Renal cortex interstitium (tissue), 11 donors: ENCODE measurements at regions not wholly inside any gene's neighbourhood (a gene's known extent, or its start where the extent isn't known, plus 50 kb on each side); places are given as distances from the start of the nearest gene placed in this dataset.
"Not testable (repeated sequence)": the region's sequence is repeated elsewhere in the genome, so short reads cannot be mapped to it uniquely, and the experiment has no call there.

ENCODE experiments used
- DNase-seq, 11 donors: peaks; one replicate each; pipeline ENCODE4 v3.0.0-alpha.2; 2013; ENCODE audit warnings: low read depth in 9 of 11, low spot score in 4 of 11; ENCODE audit errors: extremely low read depth in 1 of 11

GRCh38 chr10:121268863-121269432 lies 329.3 kb downstream of the FGFR2 start:
- DNase-seq = no peak

- no peak for DNase-seq
Observed at GRCh38 chr10:121270906-121271305, 327.3 kb downstream of the FGFR2 start.

DNA sequence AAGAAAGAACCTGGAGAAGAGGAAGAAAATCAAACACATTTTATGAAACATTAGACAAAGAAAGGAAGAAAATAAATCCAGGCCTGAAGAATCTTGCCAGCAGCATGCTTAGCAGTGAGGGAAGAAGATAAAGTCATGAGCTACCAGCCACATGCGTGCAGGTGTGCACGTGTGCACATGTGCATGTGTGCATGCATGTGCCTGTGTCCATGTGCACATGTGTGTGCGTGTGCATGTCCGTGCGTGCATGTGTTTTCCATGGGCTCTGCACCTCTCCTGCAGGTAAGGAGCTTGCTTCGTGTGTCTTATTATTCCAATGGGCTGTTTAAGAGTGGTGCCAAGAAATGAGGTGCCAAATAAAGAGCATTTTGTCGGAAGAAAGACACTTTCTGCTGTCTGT lies 322.2 kb downstream of the FGFR2 start:
- no peak for DNase-seq

- DNase-seq = no peak
Observed at GRCh38 chr10:121276822-121277221, 321.4 kb downstream of the FGFR2 start.

GRCh38 chr10:121278386-121278785 lies 319.9 kb downstream of the FGFR2 start:
- DNase-seq = not testable (repeated sequence)

- no peak for DNase-seq
Observed at GRCh38 chr10:121281576-121281975, 316.7 kb downstream of the FGFR2 start.

DNA sequence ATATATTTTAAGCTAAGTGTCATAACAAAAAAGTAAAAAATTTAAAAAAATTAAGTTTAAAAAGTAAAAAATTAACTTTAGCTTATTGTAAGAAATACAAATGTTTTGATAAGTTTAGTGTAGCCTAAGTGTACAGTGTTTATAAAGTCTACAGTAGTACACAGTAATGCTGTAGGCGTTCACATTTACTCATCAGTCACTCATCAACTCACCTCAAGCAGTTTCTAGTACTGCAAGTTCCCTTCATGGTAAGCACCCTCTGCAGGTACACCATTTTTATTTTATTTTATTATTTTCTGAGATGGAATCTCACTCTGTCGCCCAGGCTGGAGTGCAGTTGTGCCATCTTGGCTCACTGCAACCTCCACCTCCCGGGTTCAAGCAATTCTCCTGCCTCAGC lies 316.0 kb downstream of the FGFR2 start:
- no peak for DNase-seq

DNA sequence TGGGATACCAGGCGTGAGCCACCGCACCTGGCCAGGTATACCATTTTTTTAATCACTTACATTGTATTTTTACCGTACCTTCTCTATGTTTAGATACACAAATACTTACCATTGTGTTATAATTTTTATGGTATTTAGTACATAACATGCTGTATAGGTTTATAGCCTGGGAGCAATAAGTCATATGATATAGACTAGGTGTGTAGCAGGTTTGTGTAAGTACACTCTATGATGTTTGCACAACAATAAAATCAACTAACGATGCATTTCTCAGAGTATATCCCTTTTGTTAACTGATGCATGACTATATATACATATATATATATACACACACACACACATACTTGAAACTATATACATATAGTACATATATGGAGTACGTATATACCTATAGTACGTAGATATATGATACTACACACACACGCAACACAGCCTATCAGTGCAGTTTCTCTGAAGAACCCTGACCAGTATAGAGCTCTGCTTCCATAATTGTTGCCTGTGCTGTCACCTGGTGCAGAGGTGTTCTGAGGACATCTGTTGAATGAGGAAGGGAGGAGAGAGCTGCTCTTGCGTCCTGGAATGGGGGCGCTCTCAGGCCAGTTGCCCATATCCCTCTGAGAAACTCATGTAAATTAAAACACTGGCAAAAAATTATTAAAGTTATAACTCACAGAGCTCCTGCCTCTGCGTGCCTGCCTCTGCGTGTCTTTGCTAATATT lies 315.3 kb downstream of the FGFR2 start:
- DNase-seq = no peak

- DNase-seq = peak in 4 of 11 donors; percentile 40 to 64 (median 50)
Observed at GRCh38 chr10:121284936-121285335, 313.3 kb downstream of the FGFR2 start.

DNA sequence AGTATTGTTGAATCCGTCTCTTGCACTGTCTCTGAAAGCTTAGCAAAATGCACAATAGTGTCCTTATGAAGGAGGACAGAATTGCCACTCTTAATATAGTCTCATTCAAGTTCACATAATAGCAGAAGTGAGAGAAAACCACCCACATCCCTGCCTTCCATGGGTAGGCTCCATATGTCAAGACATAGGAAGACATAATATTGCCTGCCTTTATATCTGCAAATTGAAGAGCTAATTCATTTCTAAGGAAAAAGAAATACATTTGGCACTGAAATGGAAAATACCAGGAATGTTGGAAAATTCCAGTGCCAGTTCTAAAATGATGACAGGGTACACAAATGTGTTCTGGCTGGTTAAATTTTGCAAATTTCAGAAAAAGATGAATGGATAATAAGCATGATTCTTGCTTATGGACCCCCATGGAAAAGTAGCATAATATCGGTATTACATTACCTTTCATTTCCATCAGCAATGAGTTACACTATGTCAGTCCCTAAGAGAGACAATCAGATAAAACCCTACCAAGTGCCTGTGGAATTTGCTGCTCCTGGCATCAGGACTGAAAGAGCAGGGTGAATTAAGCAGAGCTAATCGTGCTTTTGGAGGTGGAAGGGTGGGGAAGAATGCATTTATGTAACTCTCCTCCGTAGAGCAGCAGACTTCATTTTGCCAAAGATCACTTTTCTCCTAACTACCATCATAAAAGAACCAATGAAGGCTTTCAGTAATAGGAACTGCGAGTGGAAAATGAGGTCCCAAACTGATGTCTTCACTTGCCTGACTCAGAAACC lies 312.6 kb downstream of the FGFR2 start:
- DNase-seq = no peak

DNA sequence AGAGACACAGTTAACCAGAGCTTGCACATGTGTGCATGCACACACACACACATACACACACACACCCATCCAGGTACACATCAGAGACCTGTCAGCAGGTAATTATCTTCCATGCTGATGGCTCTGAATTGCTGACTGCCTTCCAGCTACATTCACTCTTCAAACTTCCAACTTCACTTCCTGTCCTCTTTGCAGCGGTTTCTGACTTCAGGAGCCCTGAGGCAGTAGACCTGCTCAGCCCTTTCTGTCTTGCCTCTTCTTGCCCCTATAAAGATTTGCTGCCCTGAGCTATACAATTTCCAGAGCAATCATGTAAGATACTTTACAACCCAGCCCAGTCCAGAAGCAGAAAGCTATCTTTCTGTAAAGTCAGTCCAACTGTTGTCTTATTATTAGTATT lies 310.2 kb downstream of the FGFR2 start:
- no peak for DNase-seq

GRCh38 chr10:121288864-121289661 lies 309.2 kb downstream of the FGFR2 start:
- DNase-seq = no peak

DNA sequence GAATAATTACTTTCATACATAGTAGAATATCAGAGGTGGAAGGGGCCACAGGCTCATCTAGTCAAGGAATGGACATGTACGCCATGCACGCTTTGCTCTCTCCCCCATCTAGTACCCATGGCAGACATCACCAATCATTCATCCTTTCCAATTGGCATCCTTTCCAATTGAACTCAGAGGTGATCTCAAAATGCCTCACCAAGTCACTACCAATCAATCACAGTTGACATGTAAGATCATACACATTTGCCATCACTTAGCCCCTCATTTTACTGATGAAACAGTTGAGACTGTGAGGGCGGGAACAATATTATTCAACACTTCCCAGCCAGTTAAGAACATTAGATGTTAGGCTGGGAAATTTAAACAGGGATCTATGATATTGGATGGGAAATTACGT lies 308.4 kb downstream of the FGFR2 start:
- DNase-seq = no peak

DNA sequence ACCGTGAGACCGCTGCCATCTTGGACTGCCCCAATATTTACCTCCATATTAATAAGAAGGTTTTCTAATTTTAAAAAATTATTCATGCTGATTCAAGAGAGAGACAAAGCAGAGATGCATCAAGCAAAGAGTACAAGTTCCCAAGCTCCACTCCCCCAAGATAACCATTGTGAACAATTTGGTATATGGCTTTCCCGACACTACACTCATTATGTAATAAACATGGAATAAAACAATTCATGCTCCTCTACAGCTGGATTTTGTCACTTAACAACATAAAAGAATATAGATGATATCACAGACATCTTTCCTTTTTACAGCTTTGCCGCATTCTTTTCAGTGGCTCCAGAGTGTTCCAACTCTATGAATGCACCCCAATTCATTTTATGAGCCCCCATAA lies 307.6 kb downstream of the FGFR2 start:
- DNase-seq = no peak

DNA sequence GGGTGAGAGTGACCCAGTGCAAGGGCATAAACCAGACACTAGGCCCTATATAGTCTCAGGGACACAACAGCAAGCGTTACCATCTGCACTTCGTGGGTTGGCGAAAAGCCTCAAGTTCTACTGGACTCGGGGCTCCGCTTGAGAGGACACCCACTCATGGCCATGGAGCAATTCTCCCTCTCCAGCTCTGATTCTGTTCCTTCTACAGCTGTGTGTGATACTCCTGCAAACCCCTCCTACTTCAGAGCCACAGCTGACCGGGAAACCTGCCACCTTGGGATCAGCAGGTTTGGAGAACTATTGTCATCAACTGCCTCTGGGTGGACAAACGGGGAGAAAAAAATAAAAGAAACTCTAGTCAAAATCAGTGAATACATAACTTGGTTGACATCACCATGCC lies 306.9 kb downstream of the FGFR2 start:
- no peak for DNase-seq

DNA sequence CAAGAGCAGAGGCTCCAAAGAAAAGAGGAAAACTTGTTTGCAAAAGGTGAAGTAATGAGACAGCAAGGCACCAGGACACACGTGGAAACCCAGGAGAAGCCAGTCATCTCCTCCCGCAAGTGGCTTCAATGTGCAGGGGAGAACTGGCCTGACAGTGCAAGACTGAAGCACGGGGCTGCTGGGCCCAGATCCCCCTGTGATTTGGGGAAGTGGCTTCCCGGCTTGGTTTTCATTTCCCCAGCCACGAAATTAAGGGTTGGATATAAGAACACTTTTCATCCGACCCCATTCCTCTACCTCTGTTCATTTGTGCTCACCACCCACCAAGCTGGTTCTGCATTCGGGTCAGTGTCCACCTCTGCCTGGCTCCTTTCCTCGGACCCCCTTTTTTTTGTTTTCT lies 306.4 kb downstream of the FGFR2 start:
- DNase-seq = no peak

- DNase-seq = no peak
Observed at GRCh38 chr10:121292321-121292720, 305.9 kb downstream of the FGFR2 start.

- DNase-seq = no peak
Observed at GRCh38 chr10:121293110-121293509, 305.1 kb downstream of the FGFR2 start.

DNA sequence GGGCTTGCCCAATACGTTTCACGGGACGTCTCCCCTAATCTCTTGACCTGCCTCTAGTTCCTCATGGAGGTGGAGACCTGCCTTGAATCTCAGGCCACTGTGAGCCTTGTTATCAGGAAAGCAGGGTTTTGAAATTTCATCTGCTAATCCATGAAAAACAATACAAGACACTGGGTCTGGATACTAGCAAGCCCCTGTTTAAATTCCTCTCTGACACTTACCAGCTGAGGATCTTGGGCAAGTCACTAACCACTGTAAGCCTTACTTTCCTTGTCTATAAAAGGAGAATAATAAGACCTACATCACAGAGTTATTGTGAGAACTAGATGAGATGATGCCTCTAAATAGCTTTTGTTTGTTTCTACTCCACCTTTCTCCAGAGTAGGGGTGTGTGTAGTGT lies 303.6 kb downstream of the FGFR2 start:
- DNase-seq = no peak

GRCh38 chr10:121296378-121296777 lies 301.9 kb downstream of the FGFR2 start:
- DNase-seq = no peak
